CD1c-positive myeloid dendritic cell (primary cell): ENCODE measurements at regions not wholly inside any gene's neighbourhood (a gene's known extent, or its start where the extent isn't known, plus 50 kb on each side); places are given as distances from the start of the nearest gene placed in this dataset.

ENCODE experiments used
- DNase-seq: peaks from one replicate; pipeline ENCODE4 v3.0.0-alpha.2; 2016; ENCODE audit errors: extremely low spot score

DNA sequence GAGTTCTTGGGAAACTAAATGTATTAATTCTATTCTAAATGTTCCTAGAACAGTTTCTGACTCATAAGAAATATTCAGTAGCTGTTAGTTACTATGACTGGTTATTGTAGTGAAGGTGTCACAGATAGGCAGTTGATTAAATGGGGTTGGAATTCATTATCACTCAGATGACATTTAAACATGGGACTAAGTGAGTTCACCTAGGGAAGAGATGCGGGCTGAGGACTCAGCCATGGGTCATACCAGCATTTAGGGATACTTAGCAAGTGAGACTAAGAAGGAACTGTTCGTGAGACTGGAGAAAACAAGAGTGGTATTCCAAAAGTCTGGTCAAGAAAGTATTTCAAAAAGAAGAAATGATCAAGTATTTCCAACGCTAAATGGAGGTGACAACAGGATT lies 125.1 kb upstream of the ADGRL4 start:
- DNase-seq, result no peak

- no peak for DNase-seq
Measured at GRCh38 chr1:79129914-79130313, 123.4 kb upstream of the ADGRL4 start.

DNA sequence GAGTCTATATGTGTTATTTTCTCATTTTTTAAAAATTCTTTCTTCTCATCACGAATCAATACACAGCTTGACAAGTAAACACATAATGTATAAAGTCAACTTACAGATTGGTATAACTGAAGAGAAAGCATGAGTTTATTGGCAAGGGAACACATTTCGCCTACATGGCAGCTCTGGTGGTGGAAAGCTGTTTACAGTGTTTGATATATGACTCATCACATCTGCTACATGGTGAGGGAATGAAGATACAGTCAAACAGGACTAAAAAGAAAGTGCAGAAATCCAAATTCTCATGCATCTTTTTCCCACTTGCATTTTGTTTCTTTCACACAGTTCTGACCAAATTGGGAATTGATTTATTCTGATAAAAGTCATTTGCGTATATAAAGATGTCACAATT lies 122.2 kb upstream of the ADGRL4 start:
- DNase-seq, result no peak

DNA sequence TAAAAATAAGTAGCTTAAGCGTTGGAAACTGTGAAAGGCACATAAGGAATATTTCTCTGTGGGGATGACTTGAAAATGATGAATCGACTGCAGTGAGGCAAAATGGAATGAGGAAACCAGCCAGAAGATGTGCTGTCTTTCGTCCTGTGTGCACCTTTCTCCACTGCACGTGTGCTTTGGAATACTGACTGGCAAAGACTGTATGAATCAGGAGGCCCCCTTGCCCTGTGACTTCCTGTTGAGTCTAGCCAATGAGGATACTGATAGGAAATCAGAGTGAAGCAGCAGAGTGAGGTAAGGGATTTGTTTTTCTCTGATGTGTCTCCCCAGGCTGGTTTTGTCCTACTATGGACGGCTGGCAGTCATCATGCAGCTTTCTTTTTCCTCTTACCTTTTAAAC lies 118.2 kb upstream of the ADGRL4 start:
- DNase-seq, result no peak

DNA sequence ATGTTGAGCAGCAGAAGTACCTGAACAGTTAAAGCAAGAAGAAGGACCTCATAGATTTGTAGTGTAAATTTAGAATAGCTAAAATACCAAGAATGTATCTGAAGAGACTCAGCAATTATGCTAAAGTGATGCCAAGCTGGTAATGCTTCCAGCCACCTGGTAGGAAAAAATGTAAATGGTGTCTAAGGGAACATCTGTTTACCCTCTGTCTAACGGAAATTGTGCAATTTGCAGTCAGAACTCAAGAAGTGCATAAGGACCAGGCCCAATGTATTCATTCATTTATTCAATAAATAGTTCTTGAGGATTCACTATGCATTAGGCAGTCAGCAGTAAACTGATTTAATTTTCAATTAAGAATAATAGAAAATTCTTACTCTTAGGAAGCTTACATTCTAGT lies 116.0 kb upstream of the ADGRL4 start:
- no peak for DNase-seq

DNA sequence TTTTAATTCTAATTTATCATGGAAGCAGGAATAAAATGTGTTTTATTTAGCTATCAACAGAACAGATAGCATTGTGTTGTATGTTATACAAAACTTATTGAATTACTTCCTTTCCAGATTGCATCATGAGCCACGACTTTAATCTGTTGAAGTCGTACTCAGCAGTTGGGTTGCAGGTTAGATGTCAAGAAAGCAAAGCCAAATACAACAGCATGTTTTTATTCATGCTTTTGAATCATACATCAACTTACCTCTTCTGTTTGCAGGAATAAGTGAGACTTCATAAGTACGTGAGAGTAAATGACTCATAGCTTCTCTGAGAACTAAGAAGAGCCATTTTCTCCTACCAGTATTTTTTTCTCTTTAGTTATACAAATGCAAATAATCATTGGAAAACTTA lies 110.8 kb upstream of the ADGRL4 start:
- DNase-seq, result no peak

GRCh38 chr1:79113836-79114235 lies 107.3 kb upstream of the ADGRL4 start:
- DNase-seq, result no peak

- no peak for DNase-seq
Measured at GRCh38 chr1:79110749-79111148, 104.2 kb upstream of the ADGRL4 start.

DNA sequence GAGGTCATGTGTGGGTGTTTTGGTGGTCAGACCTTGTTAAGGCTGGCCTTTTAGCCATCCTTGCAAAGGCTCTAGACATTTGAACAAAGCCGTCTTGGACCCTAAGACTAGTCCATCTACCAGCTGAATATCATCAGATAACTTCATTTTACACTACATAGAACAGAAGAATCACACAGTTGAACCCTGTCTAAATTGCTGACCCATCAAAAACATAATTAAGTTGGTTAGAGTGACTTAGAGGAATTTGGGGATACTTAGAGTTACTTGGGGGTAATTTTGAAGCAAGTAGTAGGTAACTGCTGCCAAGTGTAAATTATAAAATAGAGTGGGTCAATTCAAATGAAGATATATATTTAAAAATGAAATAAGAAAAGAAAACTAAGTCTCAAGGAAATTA lies 102.9 kb upstream of the ADGRL4 start:
- no peak for DNase-seq

- no peak for DNase-seq
Measured at GRCh38 chr1:79105500-79105899, 99.0 kb upstream of the ADGRL4 start.

- no peak for DNase-seq
Measured at GRCh38 chr1:79104617-79105016, 98.1 kb upstream of the ADGRL4 start.

DNA sequence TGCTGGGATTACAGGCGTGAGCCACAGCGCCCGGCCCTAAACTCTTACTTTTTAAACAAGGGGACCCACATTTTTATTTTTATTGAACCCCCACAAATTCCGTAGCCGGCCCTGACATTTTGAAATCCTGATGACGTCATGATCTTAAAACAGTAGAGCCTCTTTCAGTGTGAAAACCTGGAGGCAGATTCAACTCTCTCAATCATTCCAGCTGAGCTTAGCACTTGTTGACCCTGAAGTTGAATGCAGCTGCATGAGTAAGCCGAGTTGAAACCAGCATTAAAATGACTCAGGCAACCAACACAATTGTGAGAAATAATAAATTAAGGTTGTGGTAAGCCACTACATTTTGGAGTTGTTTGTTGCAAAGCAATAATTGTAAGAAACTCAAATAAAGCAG lies 93.9 kb upstream of the ADGRL4 start:
- DNase-seq, result no peak

DNA sequence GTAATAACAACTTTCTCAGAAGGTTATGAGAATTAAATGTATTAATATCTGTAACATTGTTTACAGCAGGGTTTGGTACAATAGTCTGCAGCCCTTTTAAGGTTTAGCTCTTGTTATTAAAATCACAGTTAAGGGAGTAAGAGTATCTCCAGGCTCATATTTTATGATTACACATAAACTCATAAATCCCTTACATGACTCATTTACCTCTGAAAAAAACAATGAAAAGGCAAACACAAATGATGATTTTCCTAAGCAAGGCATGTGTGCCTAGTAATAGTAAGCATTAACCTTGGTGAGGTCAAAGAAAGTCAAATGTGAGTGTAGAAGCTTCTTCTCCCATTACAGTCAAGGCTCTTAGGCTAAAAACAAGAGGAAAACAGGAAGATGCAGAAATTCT lies 84.5 kb upstream of the ADGRL4 start:
- DNase-seq, result no peak

GRCh38 chr1:79089946-79090345 lies 83.4 kb upstream of the ADGRL4 start:
- no peak for DNase-seq

DNA sequence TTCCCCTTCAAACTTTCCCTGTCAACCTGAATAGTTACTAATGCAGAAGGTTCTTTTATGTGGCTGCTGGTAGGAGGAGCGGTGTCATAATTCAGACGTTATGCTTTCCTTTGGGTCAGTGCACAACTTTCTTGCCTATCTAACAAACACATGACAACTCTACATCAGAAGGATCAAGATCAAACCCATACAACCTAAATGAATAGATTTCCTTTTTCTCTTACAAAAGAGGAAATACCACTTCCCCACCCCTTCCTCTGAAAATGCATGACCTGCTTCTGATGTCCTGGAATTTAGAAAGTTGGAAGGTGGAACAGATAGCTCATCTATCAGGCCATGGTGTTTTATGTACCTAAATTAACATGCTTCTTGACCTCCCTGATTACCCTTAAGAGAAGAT lies 75.7 kb upstream of the ADGRL4 start:
- DNase-seq, result no peak

DNA sequence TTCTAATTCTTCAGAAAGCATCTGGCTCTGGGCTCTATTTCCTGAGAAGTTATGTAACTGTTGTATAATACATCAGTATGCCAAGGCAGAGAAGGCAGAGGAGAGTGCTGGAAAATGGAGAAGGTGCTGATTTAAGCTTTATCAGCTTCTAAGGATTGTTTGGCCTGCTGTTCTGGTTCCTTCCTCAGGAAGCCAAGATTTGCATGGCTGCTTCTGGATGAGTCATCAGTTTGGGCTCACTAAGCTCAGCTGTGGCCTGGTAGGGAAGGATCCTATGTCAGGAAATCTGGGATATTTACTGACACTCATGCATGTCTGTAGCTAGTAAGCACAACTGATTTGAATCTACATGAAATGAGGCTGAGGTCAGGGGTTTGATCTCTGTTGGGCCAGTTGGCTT lies 73.2 kb upstream of the ADGRL4 start:
- DNase-seq, result no peak

DNA sequence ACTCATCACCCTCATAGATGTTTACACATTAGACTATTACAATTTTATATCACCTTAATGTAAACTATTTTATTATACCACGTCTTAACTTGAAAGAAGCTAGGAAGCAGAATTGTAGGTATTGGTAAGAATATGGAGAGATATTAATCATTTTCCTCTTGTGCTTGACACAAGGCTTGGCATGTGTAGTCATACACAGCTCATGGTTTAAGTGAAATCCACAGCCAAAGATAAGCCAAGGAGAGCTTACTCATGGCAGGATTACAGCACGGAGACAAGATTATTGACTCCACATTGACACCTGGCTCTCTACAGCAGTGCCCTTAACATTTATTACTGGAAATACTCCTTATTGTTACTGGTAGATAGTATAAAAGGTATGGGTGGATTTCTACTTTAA lies 68.4 kb upstream of the ADGRL4 start:
- DNase-seq, result no peak

DNA sequence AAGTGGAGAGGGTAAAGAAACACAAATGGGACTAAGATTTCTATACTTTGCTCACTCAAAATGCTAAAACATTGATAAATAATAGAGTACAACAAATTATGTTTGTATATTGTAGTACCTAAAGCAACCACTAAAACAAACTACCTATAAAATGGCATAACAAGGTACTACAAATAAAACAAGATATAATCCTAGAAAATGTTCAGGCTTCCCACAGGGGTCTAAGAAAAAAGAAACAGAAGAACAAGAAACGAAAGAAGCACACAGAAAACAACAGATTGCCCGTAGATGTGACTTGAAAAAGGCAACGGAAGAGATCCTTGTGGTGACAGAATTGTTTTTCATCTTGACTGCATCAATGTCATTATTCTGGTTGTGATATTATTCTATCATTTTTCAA lies 63.3 kb upstream of the ADGRL4 start:
- DNase-seq, result no peak

DNA sequence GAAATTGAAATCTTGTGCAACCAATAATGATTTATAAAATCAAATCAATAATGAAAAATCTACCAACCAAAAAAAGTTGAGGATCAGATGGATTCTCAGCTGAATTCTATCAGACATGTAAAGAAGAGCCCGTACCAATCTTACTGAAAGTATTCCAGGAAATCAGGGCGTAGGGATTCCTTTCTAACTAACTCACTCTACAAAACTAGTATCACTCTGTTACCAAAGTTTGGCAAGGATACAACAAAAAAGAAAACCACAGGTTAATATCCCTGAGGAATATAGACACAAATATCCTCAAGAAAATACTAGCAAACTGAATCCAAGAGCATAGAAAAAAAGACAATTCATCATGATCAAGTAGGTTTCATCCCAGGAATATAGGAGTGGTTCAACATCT lies 52.8 kb upstream of the ADGRL4 start:
- no peak for DNase-seq
